ENCODE measurements at regions not wholly inside any gene's neighbourhood (a gene's known extent, or its start where the extent isn't known, plus 50 kb on each side); places are given as distances from the start of the nearest gene placed in this dataset.
"Not testable (repeated sequence)": the region's sequence is repeated elsewhere in the genome, so short reads cannot be mapped to it uniquely, and the experiment has no call there.

DNA sequence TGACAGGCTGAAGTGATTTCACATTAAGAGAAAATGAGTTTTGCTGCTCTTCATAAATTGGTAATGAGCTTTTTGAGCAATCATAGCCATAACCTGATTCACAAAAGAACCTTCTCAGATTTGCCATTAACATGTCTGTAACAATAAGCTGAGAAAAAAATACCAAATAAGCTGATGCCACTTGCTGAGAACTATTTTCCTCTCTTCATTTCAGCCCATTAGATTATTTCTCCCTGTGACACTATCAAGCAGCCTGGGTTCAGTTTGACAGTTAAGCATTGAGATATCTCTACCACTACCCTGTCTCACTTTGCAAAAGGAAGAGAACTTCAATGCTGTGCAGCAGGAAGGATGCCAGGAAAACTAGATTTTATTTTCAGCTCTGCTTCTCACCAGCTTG, 673.9 kb downstream of the TRIB2 start:
- no peak for DNase-seq

DNA sequence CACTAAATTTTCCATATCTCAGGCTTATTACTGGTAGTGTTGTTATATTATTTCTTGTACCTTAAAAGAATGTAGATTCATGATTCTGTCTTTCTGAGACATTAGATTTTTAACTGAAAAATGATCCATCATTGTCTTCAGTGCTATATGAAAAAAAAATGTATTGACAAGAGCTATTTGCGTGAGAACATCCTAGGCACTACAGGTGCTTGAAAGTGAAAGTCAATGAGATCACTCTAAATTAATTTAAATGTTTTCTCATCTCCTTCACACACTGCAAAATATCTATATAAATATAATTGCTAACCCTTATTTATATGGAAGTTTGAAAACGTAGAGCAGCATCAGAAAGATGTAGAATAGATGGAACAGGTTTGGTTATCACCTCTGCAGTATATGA, 684.6 kb downstream of the TRIB2 start:
- DNase-seq = no peak

DNA sequence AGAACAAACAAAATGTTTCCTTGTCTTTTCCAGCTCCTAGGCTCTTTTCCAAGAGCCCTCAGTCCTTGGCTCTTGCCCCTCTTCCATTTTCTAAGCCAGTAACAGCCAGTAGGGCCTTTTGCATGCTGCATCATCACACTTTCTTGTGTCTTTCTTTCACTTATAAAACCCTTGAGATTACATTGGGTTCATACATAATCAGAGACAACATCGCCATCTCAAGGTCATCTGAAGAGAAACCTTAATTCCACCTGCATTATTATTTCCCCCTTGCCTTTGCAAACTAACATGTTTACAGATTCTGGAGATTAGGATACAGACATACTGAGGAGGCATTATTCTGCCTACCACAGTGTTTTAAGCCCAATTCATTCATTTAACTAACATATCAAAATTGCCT, 697.3 kb downstream of the TRIB2 start:
- DNase-seq = no peak

DNA sequence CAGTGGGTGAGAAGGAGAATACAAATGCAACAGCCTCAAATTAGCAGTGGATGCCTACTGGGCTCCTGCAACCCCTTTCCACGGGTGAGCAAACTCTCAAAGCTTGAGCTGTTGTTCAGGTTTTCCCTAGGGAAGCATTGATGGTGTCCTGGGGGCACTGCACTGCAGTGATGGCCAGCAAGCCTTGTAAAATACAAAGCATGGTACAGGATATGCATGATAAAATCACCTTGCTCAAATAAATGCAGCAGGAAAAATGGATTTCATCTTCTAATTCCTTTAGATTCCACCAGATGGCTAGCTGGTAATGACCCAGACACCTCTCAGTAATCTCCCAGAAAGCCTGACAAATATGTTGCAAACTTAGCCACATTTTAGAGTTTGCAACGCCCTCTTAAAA, 698.2 kb downstream of the TRIB2 start:
- DNase-seq = no peak

DNA sequence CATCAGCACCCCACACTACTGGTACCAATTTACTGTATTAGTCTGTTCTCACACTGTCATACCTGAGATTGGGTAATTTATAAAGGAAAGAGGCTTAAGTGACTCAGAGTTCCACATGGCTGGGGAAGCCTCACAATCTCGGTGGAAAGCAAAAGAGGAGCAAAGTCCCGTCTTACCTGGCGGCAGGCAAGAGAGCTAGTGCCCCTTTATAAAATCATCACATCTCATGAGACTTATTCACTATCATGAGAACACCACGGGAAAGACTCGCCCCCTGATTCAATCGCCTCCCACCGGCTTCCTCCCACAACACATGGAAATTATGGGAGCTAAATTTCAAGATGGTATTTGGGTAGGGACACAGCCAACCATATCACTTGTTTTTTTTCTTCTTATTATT, 717.2 kb downstream of the TRIB2 start:
- no peak for DNase-seq

DNA sequence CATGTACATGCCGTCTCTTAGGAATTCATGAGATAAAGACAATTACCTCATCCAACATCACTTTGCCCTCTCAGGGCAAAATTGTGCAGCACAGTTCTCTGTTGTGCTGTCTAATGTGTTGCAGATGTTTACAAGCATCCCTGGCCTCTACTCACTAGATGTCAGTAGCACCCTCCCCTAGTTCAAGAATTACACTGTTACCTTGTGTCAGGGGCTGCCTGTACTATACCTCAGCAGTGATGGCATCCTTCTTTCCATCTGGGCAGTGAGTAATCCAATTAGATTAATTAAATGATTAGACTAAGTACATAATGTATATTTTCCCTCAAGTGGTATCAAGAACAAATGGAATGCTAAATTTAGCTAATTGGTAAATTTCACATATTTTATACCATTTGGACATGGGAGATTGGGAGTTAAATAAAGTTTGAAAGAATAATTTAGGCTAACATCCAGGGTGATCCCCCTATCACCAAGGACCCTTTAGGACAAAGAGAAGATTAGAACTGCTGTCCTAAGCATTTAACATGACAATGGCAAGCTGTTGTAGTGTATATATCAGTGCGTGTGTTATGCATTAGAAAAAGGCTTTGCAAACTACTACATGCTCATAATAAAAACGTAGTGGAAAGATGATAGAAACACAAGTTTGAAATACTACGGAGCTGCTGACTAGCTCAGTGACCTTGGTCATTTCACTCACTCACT, 727.0 kb downstream of the TRIB2 start:
- DNase-seq = not testable (repeated sequence)

DNA sequence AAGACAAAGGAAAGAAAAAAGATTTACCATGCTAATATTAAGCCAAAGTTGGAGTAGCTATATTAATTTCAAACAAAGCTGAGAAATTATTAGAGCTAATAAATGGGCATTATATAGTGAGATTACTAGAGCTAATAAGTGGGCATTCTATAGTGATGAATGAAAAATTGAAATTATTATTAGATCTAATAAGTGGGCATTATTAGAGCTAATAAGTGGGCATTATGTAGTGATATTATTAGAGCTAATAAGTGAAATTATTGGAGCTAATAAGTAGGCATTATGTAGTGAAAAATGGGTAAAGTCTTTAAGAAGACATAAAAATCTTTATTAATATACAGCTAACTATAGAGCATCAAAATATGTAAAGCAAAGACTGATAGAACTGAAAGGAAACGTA, 745.7 kb downstream of the TRIB2 start:
- no peak for DNase-seq

DNA sequence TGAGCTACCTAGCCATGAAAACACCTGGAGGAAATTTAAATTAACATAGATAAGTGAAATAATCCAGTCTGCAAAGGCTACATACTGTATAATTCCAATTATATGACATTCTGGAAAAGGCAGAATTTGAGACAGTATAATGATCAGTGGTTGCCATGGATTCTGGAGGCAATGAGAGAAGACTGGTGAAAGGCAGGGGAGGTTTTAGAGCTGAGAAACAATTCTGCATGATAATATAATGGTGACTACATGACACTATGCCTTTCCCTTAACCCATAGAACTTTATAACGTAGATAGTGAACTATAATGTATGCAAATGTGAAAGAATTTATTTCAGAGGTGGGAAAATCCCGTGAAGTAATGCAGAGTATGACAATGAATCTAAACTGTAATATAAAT, 749.3 kb downstream of the TRIB2 start:
- no peak for DNase-seq

DNA sequence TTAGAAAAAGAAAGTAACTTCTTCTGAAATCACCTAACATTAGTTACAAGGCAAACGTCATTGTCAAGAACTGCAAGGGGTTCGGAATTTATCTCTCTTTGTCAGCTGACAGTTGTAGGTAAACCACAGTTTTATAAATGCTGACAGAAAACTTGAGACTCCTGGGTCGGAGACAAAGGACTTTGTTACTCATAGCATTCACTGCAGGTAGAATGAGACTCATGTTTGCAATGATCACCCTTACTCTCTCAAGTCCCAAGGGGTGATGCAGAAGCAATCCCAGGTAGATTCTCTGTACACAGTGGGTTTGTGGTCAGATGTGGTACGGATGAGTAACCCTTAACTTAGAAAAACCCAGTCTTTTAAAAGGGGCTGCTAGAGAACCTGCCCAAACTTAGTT, 757.8 kb downstream of the TRIB2 start:
- DNase-seq = no peak

DNA sequence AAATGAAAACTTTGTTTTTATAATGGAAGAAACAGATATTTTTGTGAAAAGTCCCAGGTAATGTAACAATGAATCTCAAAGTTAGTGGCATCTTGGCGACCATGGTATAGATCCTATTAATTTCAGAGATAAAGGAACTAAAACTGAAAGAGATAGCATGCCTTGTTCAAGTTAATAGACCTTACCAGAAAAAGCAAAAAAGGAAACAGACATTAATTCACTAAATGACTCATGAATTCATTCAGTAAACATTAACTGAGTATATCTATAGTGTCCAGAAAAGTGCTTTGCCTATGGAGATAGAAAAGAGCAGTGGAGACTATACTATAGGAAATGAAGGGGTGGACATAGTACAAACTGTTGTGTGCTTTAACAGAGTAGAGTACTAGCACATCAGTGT, 763.3 kb downstream of the TRIB2 start:
- DNase-seq = no peak

DNA sequence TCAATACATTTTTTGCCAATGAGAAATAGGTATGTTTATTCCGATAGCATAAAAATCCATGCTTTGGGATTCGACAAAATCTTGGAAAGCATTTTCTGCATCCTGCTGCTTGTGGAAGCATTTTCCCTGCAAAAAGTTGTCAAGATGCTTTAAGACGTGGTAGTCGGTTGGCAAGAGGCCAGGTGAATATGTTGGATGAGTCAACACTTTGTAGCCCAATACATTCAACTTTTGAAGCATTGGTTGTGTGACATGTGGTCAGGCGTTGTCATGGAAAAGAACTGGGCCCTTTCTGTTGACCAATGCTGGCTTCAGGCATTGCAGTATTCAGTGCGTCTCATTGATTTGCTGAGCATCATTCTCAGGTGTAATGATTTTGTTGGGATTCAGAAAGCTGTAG, 764.5 kb downstream of the TRIB2 start:
- DNase-seq = no peak

DNA sequence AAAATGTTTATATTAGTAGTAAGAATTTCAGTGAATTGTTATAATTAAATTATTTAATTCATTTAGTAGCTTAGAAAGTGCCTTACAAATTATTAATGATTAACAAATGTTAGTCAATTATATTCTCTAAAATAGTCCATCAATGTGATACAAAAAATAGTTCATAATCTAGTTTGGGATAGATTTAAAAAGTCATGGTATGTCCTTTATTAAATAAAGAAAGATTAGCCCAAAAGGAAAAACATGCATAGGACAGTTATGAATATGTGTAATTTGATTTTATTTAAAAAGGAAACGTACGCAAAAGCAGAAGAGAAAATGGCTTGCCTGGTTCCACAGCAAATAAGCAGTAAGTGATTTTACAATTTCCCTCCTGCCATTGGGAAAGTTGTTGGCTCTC, 768.5 kb downstream of the TRIB2 start:
- no peak for DNase-seq

DNA sequence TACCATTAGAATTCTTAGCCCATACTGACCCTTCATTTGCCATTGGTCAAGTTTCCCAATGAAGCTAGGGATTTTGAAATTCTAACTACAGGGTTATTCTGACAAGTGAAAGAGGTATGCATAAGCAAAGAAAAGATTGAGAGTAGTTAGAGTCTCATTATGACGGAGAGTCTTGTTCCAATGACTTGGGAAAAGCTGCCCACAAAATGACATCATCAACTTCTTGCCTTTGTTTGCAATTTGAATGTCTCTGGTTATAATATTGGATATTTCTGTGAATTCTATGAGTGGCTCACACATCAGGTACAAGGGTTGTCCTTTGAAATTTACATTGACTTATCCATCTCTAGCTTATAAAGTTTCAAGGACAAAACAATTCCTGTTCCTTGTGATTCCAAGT, 772.2 kb downstream of the TRIB2 start:
- DNase-seq = no peak

DNA sequence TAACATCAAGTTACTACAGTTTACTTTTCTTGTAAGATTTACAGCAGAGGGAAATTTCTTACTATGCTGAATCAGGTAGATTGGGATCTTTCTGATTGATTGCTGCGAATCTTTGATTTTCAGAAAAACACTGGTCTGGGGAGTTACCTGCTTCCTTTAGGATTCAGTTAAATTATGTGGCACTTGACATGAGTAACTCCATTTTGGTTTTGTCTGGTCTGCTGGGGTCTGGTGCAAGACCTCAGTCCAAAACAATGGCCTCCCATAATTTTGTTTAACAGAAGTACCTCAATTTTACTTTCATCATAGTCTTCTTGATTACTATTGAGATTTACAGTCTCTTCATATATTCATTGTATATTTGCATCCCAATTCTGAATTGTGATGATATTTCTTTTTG, 775.5 kb downstream of the TRIB2 start:
- no peak for DNase-seq

DNA sequence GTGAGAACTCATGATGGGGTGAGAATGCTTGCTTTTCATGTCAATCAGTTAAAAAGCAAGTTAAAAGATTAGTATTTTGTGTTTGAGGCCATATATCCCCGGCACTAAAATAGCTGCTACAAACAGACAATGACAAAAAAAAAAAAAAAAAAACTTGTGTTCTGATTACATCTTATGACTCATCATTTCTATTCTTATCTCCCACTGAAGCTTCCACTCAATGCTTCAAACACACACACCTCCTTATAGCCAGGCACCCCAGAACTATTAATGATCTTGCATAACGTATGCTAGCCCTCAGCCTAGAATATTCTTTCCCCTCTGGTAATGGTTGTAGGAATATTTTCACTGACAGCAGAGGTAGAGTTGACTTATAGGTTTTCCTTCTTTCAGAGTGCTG, 778.3 kb downstream of the TRIB2 start:
- DNase-seq = no peak

DNA sequence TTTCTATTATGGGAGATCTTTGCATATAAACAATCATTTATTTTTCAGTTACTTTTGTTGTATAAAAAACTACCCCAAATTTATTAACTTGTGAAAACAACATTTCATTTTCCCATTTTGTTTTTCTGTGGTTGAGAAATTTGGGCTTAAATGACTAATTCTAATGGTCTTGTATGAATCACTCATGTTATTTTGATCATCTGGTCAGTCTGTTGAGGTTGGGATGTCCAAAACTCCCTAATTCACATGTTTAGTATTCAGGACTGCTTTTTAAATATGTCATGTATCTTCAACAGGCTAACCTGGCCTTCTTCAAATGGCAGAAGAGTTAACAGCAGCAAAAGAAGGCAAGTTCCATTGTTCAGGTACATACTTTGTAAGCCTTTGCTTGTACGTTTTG, 788.1 kb downstream of the TRIB2 start:
- no peak for DNase-seq

DNA sequence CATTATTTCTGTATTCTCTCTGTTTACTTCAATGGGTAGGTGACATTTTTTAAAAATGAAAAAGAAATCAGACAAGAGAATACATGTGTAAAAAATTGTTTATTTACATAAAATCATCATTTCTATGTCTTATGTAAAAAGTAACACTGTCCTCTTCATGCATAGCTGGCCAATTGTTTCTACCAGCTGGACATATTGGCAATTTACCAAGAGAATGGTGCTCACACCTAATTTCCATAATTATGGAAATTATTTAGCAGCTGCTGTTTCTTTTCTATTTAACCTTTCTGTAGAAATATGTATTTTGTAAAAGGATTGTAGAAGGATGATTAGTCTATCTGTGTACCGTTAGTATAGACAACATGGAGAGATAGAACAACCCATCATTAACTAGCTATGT, 791.9 kb downstream of the TRIB2 start:
- peak in 1 of 3 donors; percentile 2 for DNase-seq

DNA sequence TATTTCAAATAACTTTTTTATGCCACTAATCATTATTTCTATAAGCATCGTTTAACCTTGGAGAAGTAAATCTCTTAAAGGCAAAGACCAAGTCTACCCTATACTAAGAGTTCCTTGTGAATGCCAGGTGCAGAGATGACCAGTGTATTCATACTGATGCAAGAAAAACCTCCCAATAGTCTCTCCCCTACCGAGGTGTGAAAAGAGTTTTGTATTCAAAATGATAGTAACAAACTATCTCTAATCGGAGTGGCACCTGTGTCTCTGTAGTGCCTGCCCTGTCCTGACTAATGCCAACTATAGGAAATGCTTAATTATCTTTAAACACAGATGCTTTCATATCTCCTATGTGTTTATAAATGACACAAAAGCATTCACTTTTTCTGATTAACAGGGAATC, 798.5 kb downstream of the TRIB2 start:
- DNase-seq = no peak

DNA sequence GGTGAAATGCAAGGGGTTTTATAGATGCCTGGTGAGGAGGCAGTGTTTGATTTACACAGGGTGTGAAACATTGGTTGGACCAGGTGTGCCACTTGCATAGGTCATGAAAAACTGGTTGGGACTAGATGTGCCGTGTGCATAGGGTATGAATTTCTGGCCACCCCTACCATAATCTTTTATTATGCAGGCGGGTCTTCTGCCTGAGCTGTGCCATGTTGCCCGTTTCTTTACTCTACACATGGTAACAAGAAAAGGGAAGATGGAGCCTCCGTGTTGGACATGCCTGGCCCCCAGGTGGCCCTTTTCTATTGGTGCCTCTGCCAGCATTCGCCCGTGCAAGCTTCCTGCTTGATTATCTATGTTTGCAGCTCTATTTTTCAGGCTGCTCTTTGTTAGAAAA, 805.4 kb downstream of the TRIB2 start:
- no peak for DNase-seq

DNA sequence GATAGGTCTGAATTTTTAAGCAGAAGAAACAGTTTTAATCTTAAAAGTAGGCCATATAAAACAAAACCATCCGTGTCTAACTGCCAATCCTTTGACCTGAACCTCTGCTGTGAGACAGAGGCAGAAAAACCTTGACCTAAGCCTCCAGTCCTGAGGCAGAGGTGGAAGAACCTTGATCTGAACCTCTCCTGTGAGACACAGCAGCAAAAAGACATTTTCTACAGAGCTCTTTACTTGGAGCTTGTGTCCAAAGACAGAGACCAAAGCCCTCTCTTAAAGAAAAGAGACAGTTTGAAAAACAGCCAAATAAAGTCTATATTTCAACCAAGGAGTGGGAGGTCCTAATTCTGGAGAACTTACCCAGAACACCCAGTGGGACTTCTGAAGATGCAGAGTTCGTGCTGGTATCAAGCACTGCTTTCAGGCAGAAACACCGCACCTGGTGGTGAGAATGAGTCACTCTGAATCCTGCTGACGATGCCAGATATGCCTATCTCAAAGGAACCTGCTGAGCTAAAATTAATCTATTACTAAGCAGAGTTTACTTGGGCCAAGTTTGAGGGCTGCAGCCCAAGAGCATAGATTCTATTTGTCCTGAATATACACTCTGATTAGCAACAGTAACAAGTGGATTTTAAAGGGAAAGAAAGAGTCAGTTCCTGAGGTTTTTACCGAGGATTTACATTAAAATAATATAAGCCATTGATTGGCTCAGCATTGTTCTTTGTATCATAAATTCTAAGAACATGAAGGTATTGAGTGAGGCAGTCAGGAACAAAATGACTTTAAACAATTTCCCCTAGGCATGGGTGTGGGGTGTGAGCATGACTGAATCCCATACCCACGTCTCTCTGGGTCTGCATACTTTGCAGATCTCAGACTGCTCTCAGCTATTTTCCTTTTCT, 806.4 kb downstream of the TRIB2 start:
- DNase-seq = peak; percentile 11 to 20 (median 15)

DNA sequence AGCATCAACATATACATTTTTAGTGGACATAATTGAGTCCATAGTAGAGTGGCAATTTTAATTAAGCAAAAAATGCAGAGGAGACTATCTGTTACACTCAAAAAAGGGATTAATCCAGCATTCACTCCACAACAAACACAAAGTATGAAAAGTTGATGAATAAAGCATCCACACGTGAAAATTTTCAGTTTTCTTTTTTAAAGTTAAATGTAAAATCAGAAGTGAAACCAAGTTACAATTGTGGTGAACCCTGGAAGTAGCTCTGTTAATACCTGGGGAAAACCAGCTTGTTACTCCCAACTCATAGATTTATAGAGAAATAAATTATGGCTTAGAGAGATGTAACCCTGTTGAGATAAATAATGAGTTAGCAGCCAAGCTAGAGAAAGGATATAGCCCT, 807.8 kb downstream of the TRIB2 start:
- no peak for DNase-seq

DNA sequence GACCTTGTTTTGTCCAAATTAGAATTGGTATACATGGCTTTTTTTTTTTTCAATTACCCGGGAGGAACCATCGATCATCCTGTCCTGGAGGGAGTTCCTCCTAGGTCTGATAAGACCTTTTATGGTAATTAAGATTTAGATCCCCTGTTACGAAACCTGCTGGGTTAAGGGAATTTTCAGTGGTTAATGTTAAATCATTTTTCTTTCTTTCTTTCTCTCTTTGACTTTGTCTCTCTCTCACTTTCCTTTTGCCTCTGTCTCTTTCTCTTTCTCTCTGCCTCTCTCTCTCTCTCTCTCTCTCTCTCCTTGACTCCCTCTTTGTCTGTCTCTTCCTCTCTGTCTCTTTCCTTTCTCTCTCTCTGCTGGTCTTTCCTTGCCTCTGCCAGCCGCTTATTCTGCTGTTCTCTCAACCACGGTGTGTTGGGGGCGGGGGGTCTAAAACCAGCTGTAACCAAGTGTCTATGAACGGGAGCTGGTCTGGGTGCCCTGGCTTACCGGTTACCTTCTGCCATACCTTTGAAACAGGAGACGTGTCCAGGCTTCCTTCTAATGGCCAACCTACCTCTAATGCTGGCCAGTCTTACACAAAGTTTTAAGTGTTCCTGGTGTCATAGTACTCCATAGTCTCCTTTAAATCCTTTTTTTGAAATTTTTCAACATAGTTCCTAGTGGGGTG, 815.1 kb downstream of the TRIB2 start:
- DNase-seq = not testable (repeated sequence)

All from muscle of back (tissue), 3 donors.